Testis (tissue), 2 donors: ENCODE measurements at regions not wholly inside any gene's neighbourhood (a gene's known extent, or its start where the extent isn't known, plus 50 kb on each side); places are given as distances from the start of the nearest gene placed in this dataset.

Source experiments
- DNase-seq: peaks from one replicate; pipeline ENCODE4 v3.0.0-alpha.2; 2019
- H3K27ac ChIP-seq, 2 donors: fragments of 200-600 bp; sonication (generic); one replicate each; pipeline ENCODE4 v1.5.1; 2019
- H3K27me3 ChIP-seq: fragments of 200-600 bp; sonication (generic); one replicate; pipeline ENCODE4 v1.5.1; 2019
- H3K36me3 ChIP-seq: fragments of 200-600 bp; sonication (generic); one replicate; pipeline ENCODE4 v1.5.1; 2017; ENCODE audit warnings: low read depth; ENCODE audit errors: missing control alignments
- H3K4me1 ChIP-seq: fragments of 200-600 bp; sonication (generic); one replicate; pipeline ENCODE4 v1.5.1; 2019
- H3K4me3 ChIP-seq, 2 donors: fragments of 200-600 bp; sonication (generic); one replicate each; pipeline ENCODE4 v1.5.1; 2017 to 2019
- H3K9me3 ChIP-seq: fragments of 200-600 bp; sonication (generic); one replicate; pipeline ENCODE4 v1.5.1; 2017
- CTCF ChIP-seq, 3 experiments: fragments of 450-650 bp in 2 of 3; fragments of 200-600 bp in 1 of 3; sonication (generic) in 1 of 3; IDR thresholded peaks; one replicate each; pipeline ENCODE4 v1.5.1; 2016 to 2019; ENCODE audit warnings: antibody characterized with exemption in 3 of 3, mild to moderate bottlenecking in 2 of 3, moderate library complexity in 1 of 3
- POLR2A ChIP-seq: fragments of 450-650 bp; IDR thresholded peaks from one replicate; pipeline ENCODE4 v1.6.1; 2017; ENCODE audit warnings: antibody characterized with exemption, mild to moderate bottlenecking, moderate library complexity
- WGBS, 2 donors: methylation state at CpG; one replicate each; pipeline ENCODE4 v1.1.5; 2018; 5-methylcytosine and 5-hydroxymethylcytosine counted together
- intact Hi-C: fragments of 100-400 bp; cut with DNase I; formaldehyde crosslinking; loops from one replicate; pipeline ENCODE4 v1.15.1; 2023; ENCODE audit warnings: low total_unique reads

- Histone ChIP-seq H3K27ac (no peak overlapping the region), H3K4me1 (no peaks in the 10 kb centered on the region), H3K27me3 (no peaks in the 10 kb centered on the region), H3K4me3 (no peak overlapping the region), H3K36me3 (no peaks in the 10 kb centered on the region), H3K9me3 (no peaks in the 10 kb centered on the region)
- intact Hi-C loops: no loop called here
- 85 to 93% methylated on average over 8 of the region's 8 CpGs for WGBS, 2 donors
- TF ChIP-seq POLR2A (no peak), CTCF (IDR thresholded peaks at IDR 0.05) (no peak)
- no peak for DNase-seq
These were observed 280.1 kb downstream of the PABPC4L start for GRCh38 chr4:133921280-133922195.

GRCh38 chr4:133920236-133920635, 281.4 kb downstream of the PABPC4L start:
- no peak overlapping the region for H3K4me3 ChIP-seq
- H3K9me3 ChIP-seq: no peaks in the 10 kb centered on the region
- no peak overlapping the region for H3K27ac ChIP-seq
- intact Hi-C loops: no loop called here
- no peaks in the 10 kb centered on the region for H3K4me1 ChIP-seq
- 85 to 90% methylated on average over 2 of the region's 2 CpGs for WGBS, 2 donors
- no peak for DNase-seq
- H3K27me3 ChIP-seq: no peaks in the 10 kb centered on the region
- TF ChIP-seq POLR2A: no peak
- no peak for TF ChIP-seq CTCF (IDR thresholded peaks at IDR 0.05)
- no peaks in the 10 kb centered on the region for H3K36me3 ChIP-seq

- H3K4me3 ChIP-seq: no peak overlapping the region
- no peak for DNase-seq
- WGBS, 2 donors: 83 to 86% methylated on average over 3 of the region's 3 CpGs
- H3K9me3 ChIP-seq: no peaks in the 10 kb centered on the region
- H3K36me3 ChIP-seq: no peaks in the 10 kb centered on the region
- intact Hi-C loops: no loop called here
- no peak for TF ChIP-seq CTCF (IDR thresholded peaks at IDR 0.05)
- no peak overlapping the region for H3K27ac ChIP-seq
- H3K4me1 ChIP-seq: no peaks in the 10 kb centered on the region
- H3K27me3 ChIP-seq: no peaks in the 10 kb centered on the region
These were observed 291.4 kb downstream of the PABPC4L start for GRCh38 chr4:133910165-133910564.

- H3K27ac ChIP-seq: no peak overlapping the region
- no peak for TF ChIP-seq POLR2A
- no peak for TF ChIP-seq CTCF (IDR thresholded peaks at IDR 0.05)
- intact Hi-C loops: no loop called here
- no peak for DNase-seq
- H3K27me3 ChIP-seq: no peaks in the 10 kb centered on the region
- H3K4me1 ChIP-seq: no peaks in the 10 kb centered on the region
- H3K36me3 ChIP-seq: no peaks in the 10 kb centered on the region
- H3K4me3 ChIP-seq: no peak overlapping the region
- no peaks in the 10 kb centered on the region for H3K9me3 ChIP-seq
These were observed 298.6 kb downstream of the PABPC4L start for GRCh38 chr4:133903029-133903428.

- DNase-seq: no peak
- Histone ChIP-seq H3K27me3 (no peaks in the 10 kb centered on the region), H3K4me1 (no peaks in the 10 kb centered on the region), H3K27ac (no peak overlapping the region), H3K4me3 (no peak overlapping the region), H3K36me3 (no peaks in the 10 kb centered on the region), H3K9me3 (no peaks in the 10 kb centered on the region)
- intact Hi-C loops: no loop called here
- TF ChIP-seq CTCF (IDR thresholded peaks at IDR 0.05) (no peak), POLR2A (no peak)
- 82% methylated on average over 1 of the region's 1 CpG for WGBS, 2 donors
These were observed 310.6 kb downstream of the PABPC4L start for GRCh38 chr4:133891011-133891410.
